LNCAP (cell line): ENCODE measurements at regions not wholly inside any gene's neighbourhood (a gene's known extent, or its start where the extent isn't known, plus 50 kb on each side); places are given as distances from the start of the nearest gene placed in this dataset.

Source experiments
- TF ChIP-seq, protein P1 (sequence below): fragments of 450-650 bp; IDR thresholded peaks from 2 replicates; pipeline ENCODE4 v1.5.1; 2017; ENCODE audit warnings: mild to moderate bottlenecking

DNA sequence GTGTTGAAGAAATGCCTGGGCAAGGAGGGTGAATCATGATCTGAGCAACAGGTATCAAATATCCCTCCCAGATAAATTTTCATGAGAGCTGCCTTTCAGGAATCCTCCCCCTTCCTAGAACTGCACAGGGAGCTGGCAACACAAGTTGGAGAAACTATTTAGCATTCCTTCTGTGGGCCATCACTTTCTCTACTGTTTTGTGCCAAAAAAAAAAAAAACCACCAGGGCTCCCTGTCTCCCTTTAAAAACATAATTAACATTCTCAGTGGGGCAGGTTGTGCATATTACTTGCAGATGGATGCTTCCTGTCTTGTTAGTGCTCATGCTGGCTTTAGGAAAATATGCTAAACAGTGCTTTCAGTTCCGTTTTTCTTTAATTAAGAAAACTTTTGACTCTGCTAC lies 234.9 kb upstream of the LMCD1 start:
- TF ChIP-seq, protein P1, sequence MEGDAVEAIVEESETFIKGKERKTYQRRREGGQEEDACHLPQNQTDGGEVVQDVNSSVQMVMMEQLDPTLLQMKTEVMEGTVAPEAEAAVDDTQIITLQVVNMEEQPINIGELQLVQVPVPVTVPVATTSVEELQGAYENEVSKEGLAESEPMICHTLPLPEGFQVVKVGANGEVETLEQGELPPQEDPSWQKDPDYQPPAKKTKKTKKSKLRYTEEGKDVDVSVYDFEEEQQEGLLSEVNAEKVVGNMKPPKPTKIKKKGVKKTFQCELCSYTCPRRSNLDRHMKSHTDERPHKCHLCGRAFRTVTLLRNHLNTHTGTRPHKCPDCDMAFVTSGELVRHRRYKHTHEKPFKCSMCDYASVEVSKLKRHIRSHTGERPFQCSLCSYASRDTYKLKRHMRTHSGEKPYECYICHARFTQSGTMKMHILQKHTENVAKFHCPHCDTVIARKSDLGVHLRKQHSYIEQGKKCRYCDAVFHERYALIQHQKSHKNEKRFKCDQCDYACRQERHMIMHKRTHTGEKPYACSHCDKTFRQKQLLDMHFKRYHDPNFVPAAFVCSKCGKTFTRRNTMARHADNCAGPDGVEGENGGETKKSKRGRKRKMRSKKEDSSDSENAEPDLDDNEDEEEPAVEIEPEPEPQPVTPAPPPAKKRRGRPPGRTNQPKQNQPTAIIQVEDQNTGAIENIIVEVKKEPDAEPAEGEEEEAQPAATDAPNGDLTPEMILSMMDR: no peak

DNA sequence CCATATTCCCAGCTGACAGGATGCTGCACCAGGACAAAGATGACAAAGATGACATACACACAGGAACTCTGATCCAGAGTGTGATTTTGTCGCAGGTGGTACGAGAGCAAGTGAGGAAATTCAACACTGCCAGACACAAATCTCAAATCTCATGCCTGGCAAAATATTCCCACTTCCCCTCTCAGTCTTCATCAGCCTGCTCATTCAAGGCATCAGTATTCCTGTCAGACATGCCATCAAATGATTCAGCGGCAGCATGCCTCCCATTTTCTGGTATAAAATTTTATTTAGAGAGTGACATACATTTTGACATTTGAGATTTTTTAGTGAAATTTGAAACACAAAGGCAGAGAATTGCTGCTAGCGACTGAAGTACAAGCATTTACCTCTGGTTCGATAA lies 228.1 kb upstream of the LMCD1 start:
- TF ChIP-seq, protein P1: no peak

DNA sequence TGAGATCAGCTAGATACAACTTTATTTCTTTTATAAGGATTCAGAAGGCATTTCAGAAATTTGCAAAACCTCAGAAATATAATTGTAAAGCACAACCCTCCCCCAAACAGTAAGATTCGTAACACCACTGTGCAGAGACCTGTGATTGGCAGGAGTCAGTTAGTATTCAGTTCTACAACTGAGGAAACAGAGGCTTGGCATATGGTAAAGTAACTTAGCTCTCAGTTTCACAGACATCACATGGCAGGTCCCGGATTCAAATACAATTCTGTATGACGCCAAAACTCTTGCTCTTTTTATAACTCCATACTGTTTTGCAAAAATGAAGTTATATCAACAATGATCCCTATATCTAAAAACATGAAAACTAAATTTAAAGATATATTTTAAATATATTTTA lies 225.6 kb upstream of the LMCD1 start:
- TF ChIP-seq, protein P1: no peak

DNA sequence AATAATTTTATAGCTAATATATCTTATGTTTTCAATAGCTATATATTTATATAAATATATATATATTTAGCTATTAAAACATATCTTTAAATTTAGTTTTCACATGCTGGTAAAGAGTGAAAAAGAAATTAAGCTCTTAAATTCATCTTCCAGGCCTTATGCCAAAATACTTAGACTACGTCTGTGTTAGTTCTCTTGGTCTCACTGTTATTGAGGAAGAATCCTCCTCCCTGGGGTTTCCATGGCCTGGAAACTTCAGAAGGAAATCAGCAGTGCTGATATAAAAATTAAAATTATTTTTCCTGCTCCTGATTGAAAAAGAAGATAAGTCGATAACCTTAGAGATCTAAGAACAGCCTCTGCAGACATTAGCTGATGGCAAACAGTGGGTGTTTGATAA lies 225.1 kb upstream of the LMCD1 start:
- TF ChIP-seq, protein P1: no peak

DNA sequence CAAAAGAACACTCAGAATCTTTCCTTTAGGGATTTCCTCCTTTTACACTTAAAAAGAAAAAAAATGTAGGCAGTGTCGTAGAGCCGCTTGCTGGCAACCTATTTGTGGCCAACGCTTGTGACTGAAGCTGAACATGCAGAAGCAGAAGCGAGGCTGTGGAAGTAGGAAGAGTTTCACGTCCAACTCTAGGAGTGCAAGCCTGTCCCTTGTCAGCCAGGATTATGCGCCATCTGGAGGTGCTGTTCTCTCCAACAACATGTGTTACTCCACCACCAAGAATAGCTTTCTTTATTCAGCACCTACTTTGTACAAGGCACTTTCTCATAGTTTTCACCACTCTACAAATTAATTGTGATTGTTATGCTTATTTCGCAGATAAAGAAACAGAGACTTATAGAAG lies 223.2 kb upstream of the LMCD1 start:
- TF ChIP-seq, protein P1: peak; percentile 19; the same call in 1 of the 2 replicates

DNA sequence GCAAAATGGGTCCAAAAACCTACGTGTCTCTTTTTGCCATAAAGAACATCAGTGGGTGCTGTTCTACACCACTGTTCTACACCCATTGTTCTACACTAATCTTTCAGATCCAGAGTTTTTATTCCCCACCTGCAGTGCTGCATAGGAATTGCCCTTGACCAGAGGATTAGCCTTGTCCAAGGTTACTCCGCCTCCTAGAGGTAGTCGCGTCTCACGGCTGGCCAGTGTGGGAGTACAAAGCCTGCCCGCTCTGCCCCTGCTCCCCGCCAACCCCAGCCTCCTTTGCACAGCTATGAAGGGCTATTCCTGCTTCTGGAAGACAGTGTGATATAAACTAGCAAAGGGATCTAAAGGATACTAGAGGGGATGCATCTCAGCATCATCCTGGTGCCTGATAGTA lies 222.1 kb upstream of the LMCD1 start:
- TF ChIP-seq, protein P1: no peak

DNA sequence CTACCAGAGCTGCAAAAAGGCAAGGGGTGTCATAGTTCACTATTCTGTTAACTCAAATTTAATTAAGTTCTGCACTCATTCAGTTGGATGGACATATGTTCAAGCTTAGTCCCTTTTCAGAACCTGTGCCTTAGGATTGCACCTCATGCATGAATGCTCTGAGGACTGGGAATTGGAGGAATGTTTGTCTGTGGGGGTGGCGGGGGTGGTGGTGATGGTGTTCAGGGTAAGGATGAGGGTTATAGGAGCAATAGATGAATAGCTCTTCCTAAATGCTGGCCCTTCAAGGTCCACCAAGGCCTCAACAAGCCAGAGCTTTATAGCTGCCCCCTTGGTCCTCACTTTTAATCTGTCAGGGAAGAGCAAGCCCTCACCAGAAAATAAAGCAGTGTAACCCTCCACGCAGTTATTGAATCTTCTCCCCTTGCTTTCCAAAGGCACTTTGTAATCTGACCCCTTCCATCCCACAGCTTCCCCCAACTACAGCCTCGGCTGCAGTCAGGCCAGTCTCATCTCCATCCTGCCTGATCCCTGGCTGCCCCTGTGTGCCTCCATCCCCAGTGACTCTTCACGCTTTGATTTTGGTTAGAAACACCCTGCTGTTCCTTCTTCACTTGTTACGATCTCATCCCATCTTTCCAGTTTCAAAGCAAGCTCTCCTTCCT lies 221.6 kb upstream of the LMCD1 start:
- TF ChIP-seq, protein P1: no peak
